ENCODE measurements at regions not wholly inside any gene's neighbourhood (a gene's known extent, or its start where the extent isn't known, plus 50 kb on each side); places are given as distances from the start of the nearest gene placed in this dataset.

DNA sequence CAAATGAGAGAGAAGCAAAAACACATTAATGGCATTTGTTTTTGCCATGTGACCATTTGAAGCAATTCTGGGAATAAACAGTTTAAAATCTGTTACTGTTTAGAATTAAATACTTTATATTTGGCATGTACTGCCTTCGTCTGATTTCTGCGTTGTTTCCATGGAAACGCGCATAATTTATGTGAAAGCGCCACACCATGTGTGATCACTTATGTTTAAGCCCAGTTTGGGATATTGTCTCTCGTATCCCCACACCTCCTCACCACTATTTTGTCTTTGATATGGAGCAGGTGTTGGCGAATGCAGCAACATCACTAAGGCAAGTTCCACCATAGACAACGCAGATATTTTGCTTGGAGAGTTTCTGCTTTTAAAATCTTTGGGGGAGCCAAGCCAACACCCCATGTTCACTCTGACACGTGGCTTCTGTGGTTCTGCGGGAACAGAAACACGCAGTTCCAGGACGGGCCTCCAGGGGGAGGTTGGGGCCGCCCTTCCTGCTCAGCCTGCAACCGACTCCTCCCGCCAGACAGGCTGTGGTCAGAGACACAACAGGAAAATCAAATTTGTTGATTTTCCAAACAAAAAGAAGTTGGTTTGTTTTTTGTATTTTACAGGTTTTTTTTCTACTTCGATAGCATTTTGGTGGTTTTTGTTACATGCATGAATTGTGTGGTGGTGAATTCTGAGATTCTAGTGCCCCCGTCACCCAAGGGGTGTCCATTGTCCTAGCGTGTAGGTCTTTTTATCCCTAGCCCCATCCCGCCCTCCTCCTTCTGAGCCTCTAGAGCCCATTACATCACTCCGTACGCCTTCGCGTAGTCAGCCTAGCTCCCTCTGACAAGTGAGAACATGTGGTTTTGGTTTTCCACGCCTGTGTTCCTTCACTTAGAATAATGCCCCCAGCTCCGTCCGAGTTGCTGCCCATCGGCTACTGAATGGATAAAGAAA, 101.9 kb upstream of the SFSWAP start:
- H3K27ac ChIP-seq (ENCODE audit: low read depth, low read length), result no peak overlapping the region
- H3K27me3 ChIP-seq (ENCODE audit: control insufficient read depth, insufficient read depth, low read length), result no peaks in the 10 kb centered on the region
- no peak overlapping the region for H3K4me3 ChIP-seq (ENCODE audit: low read depth, low read length)
- no peaks in the 10 kb centered on the region for H3K9me3 ChIP-seq (ENCODE audit: control insufficient read depth, insufficient read depth, low read length)
- peaks cover 10% of the 10 kb centered on the region; the same call in 1 of the 2 replicates for H3K4me1 ChIP-seq (ENCODE audit: control insufficient read depth, insufficient read depth, low read length)
- no peak overlapping the region for H3K9ac ChIP-seq (ENCODE audit: low read depth, low read length)
- no peaks in the 10 kb centered on the region for H3K36me3 ChIP-seq (ENCODE audit: control insufficient read depth, insufficient read depth, low read length)

GRCh38 chr12:131609762-131610161, 101.1 kb upstream of the SFSWAP start:
- Histone ChIP-seq H3K9me3 (ENCODE audit: control insufficient read depth, insufficient read depth, low read length) (no peaks in the 10 kb centered on the region), H3K36me3 (ENCODE audit: control insufficient read depth, insufficient read depth, low read length) (no peaks in the 10 kb centered on the region), H3K27ac (ENCODE audit: low read depth, low read length) (no peak overlapping the region), H3K4me1 (ENCODE audit: control insufficient read depth, insufficient read depth, low read length) (peaks cover 5% of the 10 kb centered on the region; the same call in 1 of the 2 replicates), H3K9ac (ENCODE audit: low read depth, low read length) (no peak overlapping the region), H3K4me3 (ENCODE audit: low read depth, low read length) (no peak overlapping the region), H3K27me3 (ENCODE audit: control insufficient read depth, insufficient read depth, low read length) (no peaks in the 10 kb centered on the region)

GRCh38 chr12:131610181-131610580, 100.7 kb upstream of the SFSWAP start:
- H3K4me1 ChIP-seq (ENCODE audit: control insufficient read depth, insufficient read depth, low read length), result peaks cover 5% of the 10 kb centered on the region; the same call in 1 of the 2 replicates
- no peak overlapping the region for H3K27ac ChIP-seq (ENCODE audit: low read depth, low read length)
- no peak overlapping the region for H3K9ac ChIP-seq (ENCODE audit: low read depth, low read length)
- no peaks in the 10 kb centered on the region for H3K36me3 ChIP-seq (ENCODE audit: control insufficient read depth, insufficient read depth, low read length)
- H3K4me3 ChIP-seq (ENCODE audit: low read depth, low read length), result no peak overlapping the region
- H3K9me3 ChIP-seq (ENCODE audit: control insufficient read depth, insufficient read depth, low read length), result no peaks in the 10 kb centered on the region
- H3K27me3 ChIP-seq (ENCODE audit: control insufficient read depth, insufficient read depth, low read length), result no peaks in the 10 kb centered on the region

DNA sequence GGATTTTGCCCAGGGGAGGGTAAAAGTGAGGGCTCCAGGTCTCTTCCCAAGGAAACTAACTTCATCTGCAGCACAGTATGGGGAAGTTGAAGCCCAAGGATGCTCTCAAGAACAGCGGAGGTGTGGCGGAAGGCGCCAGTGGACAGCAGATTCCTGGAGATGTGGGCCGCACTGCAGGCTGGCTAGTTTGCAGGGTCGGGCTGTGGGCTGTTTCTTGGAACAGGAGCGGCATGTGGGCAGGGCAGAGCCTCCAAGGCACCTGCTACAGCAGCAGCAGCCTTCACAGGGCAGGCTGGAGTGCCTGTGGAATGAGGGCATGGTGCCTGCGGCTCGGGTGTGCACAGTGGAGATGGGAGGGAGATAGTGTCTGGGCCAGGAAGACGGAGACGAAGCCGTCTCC, 100.0 kb upstream of the SFSWAP start:
- Histone ChIP-seq H3K4me1 (ENCODE audit: control insufficient read depth, insufficient read depth, low read length) (peaks cover 5% of the 10 kb centered on the region; the same call in 1 of the 2 replicates), H3K4me3 (ENCODE audit: low read depth, low read length) (no peak overlapping the region), H3K27me3 (ENCODE audit: control insufficient read depth, insufficient read depth, low read length) (no peaks in the 10 kb centered on the region)

GRCh38 chr12:131611416-131612091, 99.3 kb upstream of the SFSWAP start:
- H3K4me3 ChIP-seq (ENCODE audit: low read depth, low read length), result no peak overlapping the region
- no peak overlapping the region for H3K27ac ChIP-seq (ENCODE audit: low read depth, low read length)
- peaks cover 5% of the 10 kb centered on the region; the same call in 1 of the 2 replicates for H3K4me1 ChIP-seq (ENCODE audit: control insufficient read depth, insufficient read depth, low read length)
- H3K36me3 ChIP-seq (ENCODE audit: control insufficient read depth, insufficient read depth, low read length), result no peaks in the 10 kb centered on the region
- no peak overlapping the region for H3K9ac ChIP-seq (ENCODE audit: low read depth, low read length)
- H3K9me3 ChIP-seq (ENCODE audit: control insufficient read depth, insufficient read depth, low read length), result no peaks in the 10 kb centered on the region
- H3K27me3 ChIP-seq (ENCODE audit: control insufficient read depth, insufficient read depth, low read length), result no peaks in the 10 kb centered on the region

More for the DNA sequence above, 100.0 kb upstream of the SFSWAP start:
- no peaks in the 10 kb centered on the region for H3K9me3 ChIP-seq (ENCODE audit: control insufficient read depth, insufficient read depth, low read length)
- H3K27ac ChIP-seq (ENCODE audit: low read depth, low read length), result no peak overlapping the region
- no peaks in the 10 kb centered on the region for H3K36me3 ChIP-seq (ENCODE audit: control insufficient read depth, insufficient read depth, low read length)
- H3K9ac ChIP-seq (ENCODE audit: low read depth, low read length), result no peak overlapping the region

GRCh38 chr12:131612092-131612755, 98.7 kb upstream of the SFSWAP start:
- no peaks in the 10 kb centered on the region for H3K36me3 ChIP-seq (ENCODE audit: control insufficient read depth, insufficient read depth, low read length)
- H3K9me3 ChIP-seq (ENCODE audit: control insufficient read depth, insufficient read depth, low read length), result no peaks in the 10 kb centered on the region
- H3K9ac ChIP-seq (ENCODE audit: low read depth, low read length), result no peak overlapping the region
- H3K27ac ChIP-seq (ENCODE audit: low read depth, low read length), result no peak overlapping the region
- H3K4me1 ChIP-seq (ENCODE audit: control insufficient read depth, insufficient read depth, low read length), result peaks cover 5% of the 10 kb centered on the region; the same call in 1 of the 2 replicates
- H3K27me3 ChIP-seq (ENCODE audit: control insufficient read depth, insufficient read depth, low read length), result no peaks in the 10 kb centered on the region
- no peak overlapping the region for H3K4me3 ChIP-seq (ENCODE audit: low read depth, low read length)

- no peaks in the 10 kb centered on the region for H3K27me3 ChIP-seq (ENCODE audit: control insufficient read depth, insufficient read depth, low read length)
- H3K9ac ChIP-seq (ENCODE audit: low read depth, low read length), result no peak overlapping the region
- H3K27ac ChIP-seq (ENCODE audit: low read depth, low read length), result no peak overlapping the region
These were observed 97.7 kb upstream of the SFSWAP start for GRCh38 chr12:131613186-131613585.

DNA sequence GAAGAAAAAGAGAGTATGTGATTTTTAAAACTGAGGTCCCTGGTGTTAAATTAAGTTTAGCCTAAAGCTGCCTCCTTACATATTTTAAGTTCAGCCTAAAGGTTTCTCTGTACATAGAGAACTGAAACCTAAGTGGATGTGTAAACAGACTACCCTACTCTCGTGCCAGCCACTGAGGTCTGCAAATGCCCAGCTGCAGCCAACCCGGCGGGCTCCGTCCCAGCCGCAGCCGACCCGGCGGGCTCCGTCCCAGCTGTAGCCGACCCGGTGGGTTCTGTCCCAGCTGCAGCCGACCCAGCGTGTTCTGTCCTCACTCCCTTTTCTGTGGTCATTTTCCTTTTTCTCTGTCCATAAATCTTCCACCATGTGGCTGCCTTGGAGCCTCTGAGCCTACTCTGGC, 97.2 kb upstream of the SFSWAP start:
- H3K27ac ChIP-seq (ENCODE audit: low read depth, low read length), result no peak overlapping the region
- H3K4me3 ChIP-seq (ENCODE audit: low read depth, low read length), result no peak overlapping the region
- H3K36me3 ChIP-seq (ENCODE audit: control insufficient read depth, insufficient read depth, low read length), result no peaks in the 10 kb centered on the region
- H3K9ac ChIP-seq (ENCODE audit: low read depth, low read length), result no peak overlapping the region
- peaks cover 5% of the 10 kb centered on the region; the same call in 1 of the 2 replicates for H3K4me1 ChIP-seq (ENCODE audit: control insufficient read depth, insufficient read depth, low read length)
- H3K27me3 ChIP-seq (ENCODE audit: control insufficient read depth, insufficient read depth, low read length), result no peaks in the 10 kb centered on the region
- H3K9me3 ChIP-seq (ENCODE audit: control insufficient read depth, insufficient read depth, low read length), result no peaks in the 10 kb centered on the region

More at GRCh38 chr12:131613186-131613585, 97.7 kb upstream of the SFSWAP start:
- Histone ChIP-seq H3K4me1 (ENCODE audit: control insufficient read depth, insufficient read depth, low read length) (peaks cover 5% of the 10 kb centered on the region; the same call in 1 of the 2 replicates), H3K4me3 (ENCODE audit: low read depth, low read length) (no peak overlapping the region), H3K36me3 (ENCODE audit: control insufficient read depth, insufficient read depth, low read length) (no peaks in the 10 kb centered on the region), H3K9me3 (ENCODE audit: control insufficient read depth, insufficient read depth, low read length) (no peaks in the 10 kb centered on the region)

GRCh38 chr12:131615326-131616042, 95.4 kb upstream of the SFSWAP start:
- H3K27me3 ChIP-seq (ENCODE audit: control insufficient read depth, insufficient read depth, low read length), result no peaks in the 10 kb centered on the region
- no peak overlapping the region for H3K4me3 ChIP-seq (ENCODE audit: low read depth, low read length)
- no peaks in the 10 kb centered on the region for H3K36me3 ChIP-seq (ENCODE audit: control insufficient read depth, insufficient read depth, low read length)
- no peaks in the 10 kb centered on the region for H3K4me1 ChIP-seq (ENCODE audit: control insufficient read depth, insufficient read depth, low read length)
- H3K27ac ChIP-seq (ENCODE audit: low read depth, low read length), result no peak overlapping the region
- no peak overlapping the region for H3K9ac ChIP-seq (ENCODE audit: low read depth, low read length)
- no peaks in the 10 kb centered on the region for H3K9me3 ChIP-seq (ENCODE audit: control insufficient read depth, insufficient read depth, low read length)

DNA sequence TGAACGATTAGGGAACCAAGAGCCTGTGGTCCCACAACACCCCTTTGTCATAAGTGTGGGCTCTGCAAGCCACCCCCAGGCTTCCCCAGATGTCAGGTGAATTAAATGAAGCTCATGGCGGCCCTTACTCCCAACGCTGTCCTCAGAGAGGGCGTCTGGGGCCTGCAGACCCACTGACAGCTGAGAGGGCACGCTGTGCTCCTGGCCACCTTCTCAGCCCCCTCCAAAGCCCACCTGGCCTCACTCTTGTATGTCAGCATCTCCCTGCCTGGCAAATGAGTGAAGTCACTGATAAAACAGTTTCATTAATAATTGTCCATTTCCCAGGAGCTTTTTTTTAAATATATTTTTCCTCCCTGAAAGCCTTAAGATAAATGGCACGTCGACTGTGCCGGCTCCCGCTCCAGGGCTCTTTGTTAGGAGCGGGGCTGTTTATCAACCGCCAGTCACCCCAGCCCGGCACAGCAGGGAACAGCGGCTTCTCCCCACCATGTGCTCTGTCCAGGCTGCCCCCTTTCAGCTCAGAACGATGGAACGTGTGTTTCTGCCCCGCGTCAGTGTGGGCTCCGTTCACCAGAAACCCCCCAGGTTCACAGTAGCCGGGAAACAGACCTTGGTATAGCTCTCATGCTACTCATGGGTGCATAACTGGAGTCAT, 94.7 kb upstream of the SFSWAP start:
- H3K4me3 ChIP-seq (ENCODE audit: low read depth, low read length), result no peak overlapping the region
- H3K36me3 ChIP-seq (ENCODE audit: control insufficient read depth, insufficient read depth, low read length), result no peaks in the 10 kb centered on the region
- no peak overlapping the region for H3K9ac ChIP-seq (ENCODE audit: low read depth, low read length)
- H3K9me3 ChIP-seq (ENCODE audit: control insufficient read depth, insufficient read depth, low read length), result no peaks in the 10 kb centered on the region
- peaks cover 5% of the 10 kb centered on the region; the same call in 1 of the 2 replicates for H3K4me1 ChIP-seq (ENCODE audit: control insufficient read depth, insufficient read depth, low read length)
- no peaks in the 10 kb centered on the region for H3K27me3 ChIP-seq (ENCODE audit: control insufficient read depth, insufficient read depth, low read length)
- no peak overlapping the region for H3K27ac ChIP-seq (ENCODE audit: low read depth, low read length)

Data from HUES48 (cell line).